ENCODE measurements at regions not wholly inside any gene's neighbourhood (a gene's known extent, or its start where the extent isn't known, plus 50 kb on each side); places are given as distances from the start of the nearest gene placed in this dataset.

DNA sequence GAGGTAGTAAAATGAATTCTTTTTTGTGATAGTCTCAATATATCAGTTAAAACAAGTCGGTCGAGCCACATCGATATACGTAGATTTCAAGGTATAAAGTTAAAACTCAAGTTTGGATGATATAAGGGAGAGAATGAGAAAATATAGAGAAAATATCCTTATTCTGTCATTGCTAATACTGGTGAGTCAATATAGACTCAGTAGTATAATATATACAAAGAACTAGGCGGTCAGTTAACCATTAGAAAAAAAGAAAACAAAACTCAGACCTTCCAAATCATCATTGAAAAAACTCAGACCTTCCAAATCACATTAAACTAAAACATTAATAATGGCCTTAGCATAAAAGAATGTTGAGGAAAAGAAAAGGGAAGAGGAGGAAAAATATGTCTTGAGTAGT lies 817.1 kb upstream of the IGFBP3 start:
- DNase-seq = no peak

GRCh38 chr7:46725838-46726237 lies 804.8 kb upstream of the IGFBP3 start:
- no peak for DNase-seq

DNA sequence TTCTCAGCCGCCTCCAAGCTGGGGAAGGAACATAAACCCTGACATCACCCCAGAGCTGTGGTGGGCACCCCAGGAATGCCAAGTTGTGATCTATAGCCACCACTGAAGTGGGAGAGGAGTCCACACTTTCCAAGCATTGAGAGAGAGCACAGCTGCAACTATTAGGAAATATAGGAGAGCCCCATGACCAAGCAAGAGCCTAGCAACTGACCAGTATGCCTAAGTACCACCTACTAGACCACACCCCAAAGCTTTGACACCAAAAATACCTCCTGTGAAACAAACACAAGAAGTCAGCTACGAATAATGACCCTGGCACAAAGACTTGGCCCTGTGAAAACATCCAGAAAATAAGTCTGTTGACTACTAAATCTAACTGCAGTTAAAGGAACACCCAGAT lies 804.1 kb upstream of the IGFBP3 start:
- no peak for DNase-seq

DNA sequence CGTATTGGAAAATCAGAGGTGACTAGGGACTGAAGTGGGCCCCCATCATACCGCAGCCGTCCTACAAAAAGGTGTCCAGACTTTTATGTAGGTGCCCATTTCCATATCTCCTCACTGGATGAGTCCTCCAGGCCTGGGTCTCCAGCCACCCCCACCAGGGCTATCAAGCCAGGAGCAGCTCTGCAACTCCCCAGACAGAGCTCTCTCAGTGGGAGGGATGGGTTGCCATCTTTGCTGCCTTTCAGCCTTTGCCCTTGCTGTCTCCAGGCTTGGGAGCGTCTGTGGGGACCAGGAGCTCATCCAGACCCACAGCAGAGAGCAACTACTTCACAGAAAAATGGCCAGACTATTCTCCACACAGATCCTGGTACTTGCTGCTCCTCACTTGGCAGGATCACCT lies 802.7 kb upstream of the IGFBP3 start:
- DNase-seq = no peak

DNA sequence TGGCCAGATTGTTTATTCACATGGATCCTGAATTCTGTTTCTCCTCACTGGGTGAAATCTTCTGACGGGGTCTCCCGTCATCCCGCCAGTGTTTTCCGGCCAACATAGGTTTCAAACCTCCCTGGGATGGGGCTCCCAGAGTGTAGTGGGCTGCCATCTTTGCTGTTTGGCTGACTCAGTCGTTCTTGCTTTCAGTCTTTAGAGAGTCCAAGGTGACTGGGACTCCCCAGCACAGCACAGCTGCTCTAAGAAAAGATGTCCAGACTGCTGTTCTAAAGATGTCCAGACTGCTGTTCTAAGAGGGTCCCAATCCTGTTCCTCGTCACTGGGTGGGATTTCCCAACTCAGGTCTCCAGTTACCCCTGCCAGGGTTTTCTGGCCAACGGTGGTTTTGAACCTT lies 801.9 kb upstream of the IGFBP3 start:
- no peak for DNase-seq

DNA sequence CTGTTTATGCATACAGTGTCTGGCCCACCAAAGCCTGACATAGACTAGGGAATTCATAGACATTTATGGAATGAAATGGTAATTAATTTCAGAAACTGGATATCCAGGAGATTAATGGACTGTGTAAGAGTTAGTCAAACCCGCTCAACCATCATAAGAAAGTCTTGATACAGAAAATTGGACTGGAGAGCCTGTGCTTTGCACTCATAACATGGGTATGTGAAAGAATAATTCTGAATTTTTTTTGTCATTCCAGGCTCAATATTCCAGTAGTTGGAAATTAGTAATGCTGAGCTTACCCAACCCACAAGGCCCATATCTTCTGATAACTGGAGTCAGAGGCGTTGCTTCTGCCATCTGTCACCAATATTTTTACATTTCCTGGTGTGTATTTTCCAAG lies 799.7 kb upstream of the IGFBP3 start:
- no peak for DNase-seq

DNA sequence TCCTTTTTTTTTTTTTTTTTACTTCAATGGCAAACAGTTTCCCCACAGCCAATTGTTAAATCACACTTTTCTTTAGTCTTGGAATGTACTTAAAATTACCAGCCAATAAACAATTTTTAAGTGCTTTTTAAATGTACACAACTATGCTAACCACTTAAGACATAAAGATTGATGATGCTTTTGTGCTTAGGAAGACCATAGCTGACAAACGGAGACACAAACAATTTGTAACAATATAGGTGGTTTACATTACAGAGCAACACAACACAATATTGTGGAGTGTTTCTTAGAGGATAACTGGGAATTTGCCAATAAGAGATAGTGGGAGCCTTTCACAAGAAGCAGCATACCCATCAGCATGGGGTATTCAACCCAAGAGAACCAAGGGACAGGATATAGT lies 798.5 kb upstream of the IGFBP3 start:
- DNase-seq = no peak

GRCh38 chr7:46716926-46717325 lies 795.9 kb upstream of the IGFBP3 start:
- DNase-seq = no peak

DNA sequence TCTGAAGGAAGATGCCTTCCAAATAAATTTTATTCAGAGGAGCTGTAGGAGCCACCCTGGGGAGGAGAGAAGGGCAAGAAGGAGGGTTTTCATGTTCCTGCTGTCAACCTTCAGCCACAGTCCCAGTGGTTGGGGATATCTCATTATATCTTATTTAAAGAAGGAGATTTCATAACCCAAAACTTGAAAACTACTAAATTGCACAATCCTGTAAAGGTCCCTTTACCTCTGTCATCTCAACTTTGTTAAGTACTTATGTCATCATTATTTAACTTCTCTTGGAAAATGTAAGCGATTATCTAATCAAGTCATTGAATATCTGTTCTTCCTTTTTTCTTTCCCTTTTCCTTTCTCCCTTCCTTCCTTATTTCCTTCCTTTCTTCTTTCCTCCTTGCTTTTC lies 794.5 kb upstream of the IGFBP3 start:
- DNase-seq = no peak

- no peak for DNase-seq
Observed at GRCh38 chr7:46714904-46715303, 793.8 kb upstream of the IGFBP3 start.

GRCh38 chr7:46713868-46714596 lies 793.0 kb upstream of the IGFBP3 start:
- no peak for DNase-seq

- DNase-seq = no peak
Observed at GRCh38 chr7:46710927-46711326, 789.9 kb upstream of the IGFBP3 start.

- DNase-seq = no peak
Observed at GRCh38 chr7:46707973-46708372, 786.9 kb upstream of the IGFBP3 start.

- DNase-seq = no peak
Observed at GRCh38 chr7:46705386-46706255, 784.5 kb upstream of the IGFBP3 start.

- no peak for DNase-seq
Observed at GRCh38 chr7:46696741-46697140, 775.7 kb upstream of the IGFBP3 start.

DNA sequence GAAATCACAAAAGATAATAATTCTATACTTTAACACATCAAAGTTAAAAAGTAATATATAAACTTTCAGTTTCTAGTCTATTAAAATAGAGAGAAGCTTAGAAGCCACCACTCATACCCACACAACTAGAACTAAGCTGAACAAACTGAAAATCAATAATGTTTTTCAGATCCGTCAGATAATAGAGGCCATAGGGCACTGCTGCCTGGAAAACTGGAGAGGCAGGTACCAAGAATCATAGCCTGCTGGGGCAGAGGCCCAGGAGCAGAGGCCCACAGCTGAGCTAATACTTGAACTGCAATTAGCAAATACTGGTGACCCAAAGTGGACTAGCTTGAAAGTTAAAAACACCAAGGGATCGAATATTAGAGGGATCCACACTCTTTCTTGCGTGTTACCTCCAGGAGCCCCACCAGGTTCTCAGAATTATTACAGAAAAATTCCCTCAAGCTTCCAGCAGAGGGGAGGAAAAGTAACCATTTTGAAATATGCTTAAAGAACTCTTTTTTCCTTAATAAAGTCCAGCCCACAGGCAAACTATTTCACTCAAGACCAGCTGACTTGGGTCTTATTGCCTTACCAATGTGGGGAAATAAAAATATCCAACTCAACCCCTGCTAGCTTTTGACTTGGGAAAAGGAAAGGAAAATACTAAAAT lies 774.1 kb upstream of the IGFBP3 start:
- DNase-seq = no peak

GRCh38 chr7:46694058-46694457 lies 773.0 kb upstream of the IGFBP3 start:
- DNase-seq = no peak

DNA sequence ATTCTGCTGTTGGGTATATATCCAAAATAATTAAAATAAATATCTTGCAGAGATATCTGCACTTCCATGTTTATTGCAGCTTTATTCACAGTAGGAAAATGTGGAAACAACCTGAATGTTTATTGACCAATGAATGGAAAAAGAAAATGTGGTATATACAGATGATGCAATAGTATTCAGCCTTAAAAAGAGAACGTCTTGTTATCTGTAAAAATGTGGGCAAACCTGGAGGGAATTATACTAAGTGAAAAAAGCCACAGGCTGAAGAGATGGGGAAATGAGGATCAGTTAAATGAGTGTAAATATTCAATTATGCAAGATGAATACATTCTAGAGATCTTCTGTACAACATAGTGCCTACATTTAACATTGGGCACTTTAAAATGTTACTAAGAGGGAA lies 766.1 kb upstream of the IGFBP3 start:
- no peak for DNase-seq

- DNase-seq = no peak
Observed at GRCh38 chr7:46685051-46685450, 764.0 kb upstream of the IGFBP3 start.

- DNase-seq = no peak
Observed at GRCh38 chr7:46682836-46683624, 762.0 kb upstream of the IGFBP3 start.

- no peak for DNase-seq
Observed at GRCh38 chr7:46681865-46682503, 760.9 kb upstream of the IGFBP3 start.
